Karpas-422 (cell line): ENCODE measurements at regions not wholly inside any gene's neighbourhood (a gene's known extent, or its start where the extent isn't known, plus 50 kb on each side); places are given as distances from the start of the nearest gene placed in this dataset.

ENCODE experiments used
- DNase-seq: peaks from one replicate; pipeline ENCODE4 v3.0.0-alpha.2; 2015
- H2AFZ ChIP-seq: fragments of 200-600 bp; sonication (generic); 2 replicates; pipeline ENCODE4 v1.6.1; 2014; ENCODE audit warnings: antibody characterized with exemption, low read length, mixed read lengths
- H3K27ac ChIP-seq: fragments of 200-600 bp; sonication (generic); 2 replicates; pipeline ENCODE4 v1.5.1; 2014; ENCODE audit warnings: mild to moderate bottlenecking, low read length, moderate library complexity
- H3K27me3 ChIP-seq: fragments of 200-600 bp; sonication (generic); 2 replicates; pipeline ENCODE4 v1.6.1; 2014; ENCODE audit warnings: low read length, mixed read lengths
- H3K36me3 ChIP-seq: fragments of 200-600 bp; sonication (generic); 2 replicates; pipeline ENCODE4 v1.6.1; 2014; ENCODE audit warnings: low read length, mixed read lengths; ENCODE audit not compliant: insufficient read depth
- H3K4me1 ChIP-seq: fragments of 200-600 bp; sonication (generic); 2 replicates; pipeline ENCODE4 v1.6.1; 2014; ENCODE audit warnings: mild to moderate bottlenecking, low read length, mixed read lengths
- H3K4me2 ChIP-seq: fragments of 200-600 bp; sonication (generic); 2 replicates; pipeline ENCODE4 v1.6.1; 2014; ENCODE audit warnings: low read length, low read depth, mild to moderate bottlenecking; ENCODE audit not compliant: poor library complexity, severe bottlenecking
- H3K4me3 ChIP-seq: fragments of 200-600 bp; sonication (generic); 2 replicates; pipeline ENCODE4 v1.5.1; 2014; ENCODE audit warnings: mild to moderate bottlenecking, antibody characterized with exemption, low read length, mixed read lengths
- H3K79me2 ChIP-seq: fragments of 200-600 bp; sonication (generic); 2 replicates; pipeline ENCODE4 v1.6.1; 2014; ENCODE audit warnings: mild to moderate bottlenecking, low read length, mixed read lengths
- H3K9ac ChIP-seq: fragments of 200-600 bp; sonication (generic); 2 replicates; pipeline ENCODE4 v1.6.0; 2014; ENCODE audit warnings: low read length
- H3K9me2 ChIP-seq: fragments of 200-600 bp; sonication (generic), shearing (Covaris generic); replicated peaks from 2 replicates; pipeline ENCODE4 v1.6.0; 2014; ENCODE audit warnings: mild to moderate bottlenecking, low read length, moderate library complexity; ENCODE audit not compliant: insufficient read depth
- H3K9me3 ChIP-seq: fragments of 300-700, 200-600 bp; sonication (generic); 2 replicates; pipeline ENCODE4 v1.6.1; 2014; ENCODE audit warnings: low read length, mixed read lengths
- H4K20me1 ChIP-seq: fragments of 200-600 bp; sonication (generic); 2 replicates; pipeline ENCODE4 v1.6.1; 2014; ENCODE audit warnings: mild to moderate bottlenecking, antibody characterized with exemption, low read length, low read depth; ENCODE audit not compliant: insufficient read depth

DNA sequence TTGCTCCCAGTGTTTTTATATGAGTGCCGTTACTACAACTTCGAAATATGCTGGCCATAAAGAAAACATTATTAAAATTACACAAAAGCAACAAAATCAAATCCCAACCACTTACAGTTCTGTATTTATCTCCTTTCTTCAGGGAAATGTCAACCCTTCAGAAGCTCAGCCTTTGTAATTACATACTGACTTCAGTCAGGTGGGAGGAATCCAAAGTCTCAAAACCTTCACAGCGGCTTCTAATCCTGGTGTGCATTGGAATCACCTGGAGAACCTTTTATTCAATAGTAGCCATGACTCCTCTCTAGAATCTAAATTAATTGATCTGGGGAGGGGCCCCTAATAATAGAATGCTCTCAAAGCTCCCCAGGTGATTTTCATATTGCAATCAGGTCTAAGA is 463.7 kb upstream of the ARHGEF26 start:
- H3K9ac ChIP-seq: no peak overlapping the region
- H3K27me3 ChIP-seq: no peaks in the 10 kb centered on the region
- H3K4me3 ChIP-seq: no peak overlapping the region
- no peak for DNase-seq
- no peak overlapping the region for H3K27ac ChIP-seq
- no peaks in the 10 kb centered on the region for H4K20me1 ChIP-seq
- no peaks in the 10 kb centered on the region for H3K4me1 ChIP-seq
- no peaks in the 10 kb centered on the region for H3K9me2 ChIP-seq
- H3K4me2 ChIP-seq: no peak overlapping the region
- H3K79me2 ChIP-seq: no peaks in the 10 kb centered on the region
- no peaks in the 10 kb centered on the region for H3K36me3 ChIP-seq
- H2AFZ ChIP-seq: no peak overlapping the region
- 0 out of 2 replicates have a peak, but pooled peaks cover 8% of the 10 kb centered on the region for H3K9me3 ChIP-seq

DNA sequence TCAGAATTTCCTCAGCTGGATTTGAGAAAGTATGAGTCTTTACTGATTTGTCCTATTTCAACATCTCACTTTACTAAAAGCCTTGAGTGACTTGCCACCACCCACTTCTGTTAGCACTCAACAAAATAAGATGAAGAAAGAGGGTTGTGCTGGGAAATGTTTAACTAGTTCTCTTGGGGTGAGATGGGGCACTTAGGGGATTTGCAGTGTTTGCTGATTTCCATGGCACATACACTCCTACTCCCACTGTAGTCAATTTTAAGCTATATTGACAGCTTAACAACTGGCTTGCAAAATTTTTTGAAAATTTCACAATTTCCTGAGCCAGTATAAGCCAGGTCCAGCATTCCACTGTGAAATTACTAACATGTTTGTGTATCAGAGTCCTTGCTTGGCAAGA is 463.1 kb upstream of the ARHGEF26 start:
- Histone ChIP-seq H3K79me2 (no peaks in the 10 kb centered on the region), H3K4me1 (no peaks in the 10 kb centered on the region), H3K27me3 (no peaks in the 10 kb centered on the region), H2AFZ (no peak overlapping the region), H3K9me2 (no peaks in the 10 kb centered on the region), H3K9ac (no peak overlapping the region), H3K4me2 (no peak overlapping the region), H3K36me3 (no peaks in the 10 kb centered on the region), H3K9me3 (0 out of 2 replicates have a peak, but pooled peaks cover 8% of the 10 kb centered on the region), H3K27ac (no peak overlapping the region), H3K4me3 (no peak overlapping the region), H4K20me1 (no peaks in the 10 kb centered on the region)
- DNase-seq: no peak

DNA sequence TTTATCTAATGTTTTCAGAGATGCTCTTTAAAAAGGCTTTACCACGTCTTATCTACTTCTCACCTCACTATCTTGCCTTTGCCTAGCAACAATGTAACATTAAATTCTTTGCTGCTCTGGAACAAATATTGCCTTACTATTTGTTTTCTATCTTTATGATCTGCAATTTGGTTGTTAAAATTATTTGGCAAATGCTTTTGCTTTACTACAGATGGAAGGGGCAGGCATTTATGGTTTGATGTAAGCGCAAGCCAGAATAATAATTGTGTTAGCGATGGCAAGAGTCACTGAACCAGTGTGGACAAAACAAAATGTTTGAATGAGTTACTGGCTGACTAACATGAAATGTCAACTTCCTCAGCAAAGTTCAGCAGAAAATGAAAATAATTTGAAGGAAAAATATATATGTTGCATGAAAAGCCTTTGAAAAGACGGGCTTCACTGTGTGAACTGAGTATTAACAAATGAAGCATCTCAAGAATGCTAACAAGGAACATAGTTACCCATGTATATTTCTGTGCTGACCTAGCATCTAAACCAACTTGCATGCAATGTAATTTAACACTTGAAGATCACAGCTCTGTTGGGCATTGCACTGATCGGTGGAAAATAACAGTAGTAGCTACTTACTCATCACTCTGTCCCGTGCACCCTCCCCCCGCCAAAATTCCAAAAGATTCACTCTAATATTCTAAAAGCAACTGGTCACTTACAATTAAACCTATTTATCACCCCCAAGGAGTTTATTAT is 454.0 kb upstream of the ARHGEF26 start:
- H3K27ac ChIP-seq: no peak overlapping the region
- no peaks in the 10 kb centered on the region for H3K4me1 ChIP-seq
- no peak overlapping the region for H3K4me2 ChIP-seq
- H2AFZ ChIP-seq: no peak overlapping the region
- peaks cover 5% of the 10 kb centered on the region for H3K9me3 ChIP-seq
- H3K9me2 ChIP-seq: no peaks in the 10 kb centered on the region
- H3K27me3 ChIP-seq: no peaks in the 10 kb centered on the region
- no peaks in the 10 kb centered on the region for H4K20me1 ChIP-seq
- H3K4me3 ChIP-seq: no peak overlapping the region
- H3K79me2 ChIP-seq: no peaks in the 10 kb centered on the region
- H3K9ac ChIP-seq: no peak overlapping the region
- no peak for DNase-seq
- no peaks in the 10 kb centered on the region for H3K36me3 ChIP-seq

DNA sequence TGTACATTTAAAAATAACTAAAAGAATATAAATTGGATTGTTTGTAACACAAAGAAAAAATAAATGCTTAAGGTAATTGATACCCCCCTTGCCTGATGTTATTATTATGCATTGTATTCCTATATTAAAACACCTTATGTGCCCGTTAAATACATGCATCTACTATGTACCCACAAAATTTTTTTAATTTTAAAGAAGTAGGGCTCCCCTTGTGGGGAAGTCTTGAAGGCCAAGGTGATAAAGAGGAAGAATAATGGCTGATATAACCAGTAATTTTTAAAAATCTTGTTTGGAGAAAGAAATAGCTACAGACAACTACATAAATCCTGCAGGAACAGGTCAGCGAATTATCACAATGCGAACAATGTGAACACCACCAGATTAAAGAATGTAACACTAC is 451.7 kb upstream of the ARHGEF26 start:
- Histone ChIP-seq H4K20me1 (no peaks in the 10 kb centered on the region), H2AFZ (no peak overlapping the region), H3K9me3 (peaks cover 11% of the 10 kb centered on the region), H3K9me2 (no peaks in the 10 kb centered on the region), H3K4me2 (no peak overlapping the region), H3K4me1 (no peaks in the 10 kb centered on the region), H3K4me3 (no peak overlapping the region), H3K79me2 (no peaks in the 10 kb centered on the region), H3K27ac (no peak overlapping the region), H3K9ac (no peak overlapping the region), H3K36me3 (no peaks in the 10 kb centered on the region), H3K27me3 (no peaks in the 10 kb centered on the region)
- no peak for DNase-seq

DNA sequence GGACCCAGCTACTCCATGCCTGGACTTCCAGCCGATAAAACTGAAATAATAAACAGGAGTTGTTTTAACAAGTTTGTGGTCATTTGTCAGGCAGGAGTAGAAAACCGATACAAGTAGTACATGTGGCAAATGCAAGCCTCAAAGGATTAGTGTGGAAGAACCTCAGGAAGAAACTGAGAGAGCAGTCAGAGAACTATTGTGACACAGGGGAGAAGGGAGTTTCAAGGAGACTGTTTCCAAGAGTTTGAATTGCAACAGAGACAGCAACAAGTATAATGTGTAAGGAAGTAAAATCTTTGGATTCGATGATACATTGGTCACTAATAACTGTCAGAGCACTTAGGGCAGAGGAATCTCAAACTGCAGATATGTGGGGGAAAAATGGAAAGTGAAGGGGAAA is 450.6 kb upstream of the ARHGEF26 start:
- H3K4me1 ChIP-seq: no peaks in the 10 kb centered on the region
- no peaks in the 10 kb centered on the region for H3K27me3 ChIP-seq
- no peak overlapping the region for H3K4me3 ChIP-seq
- no peaks in the 10 kb centered on the region for H3K36me3 ChIP-seq
- H3K9me2 ChIP-seq: no peaks in the 10 kb centered on the region
- no peak overlapping the region for H2AFZ ChIP-seq
- no peaks in the 10 kb centered on the region for H4K20me1 ChIP-seq
- H3K9me3 ChIP-seq: peaks cover 12% of the 10 kb centered on the region
- H3K27ac ChIP-seq: no peak overlapping the region
- DNase-seq: no peak
- no peaks in the 10 kb centered on the region for H3K79me2 ChIP-seq
- no peak overlapping the region for H3K4me2 ChIP-seq
- no peak overlapping the region for H3K9ac ChIP-seq

DNA sequence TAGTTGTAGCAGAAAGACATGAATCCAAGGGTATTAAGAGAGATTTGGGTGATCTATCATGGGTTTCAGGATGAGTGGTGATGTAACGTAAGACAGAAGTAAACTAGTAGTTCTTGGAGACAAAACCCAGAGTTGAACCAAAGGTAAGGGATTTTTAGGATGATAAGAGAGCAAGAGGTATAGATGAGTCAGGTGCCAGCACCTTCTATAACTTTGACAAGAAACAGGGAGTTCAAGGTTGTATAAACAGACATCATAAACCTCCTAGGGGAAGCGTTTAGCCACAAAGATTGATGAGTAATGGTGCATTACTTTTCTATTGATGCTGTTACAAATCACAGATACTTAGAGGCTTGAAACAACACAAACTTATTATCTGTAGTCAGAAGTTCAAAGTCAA is 447.3 kb upstream of the ARHGEF26 start:
- H3K79me2 ChIP-seq: no peaks in the 10 kb centered on the region
- H3K27ac ChIP-seq: no peak overlapping the region
- no peaks in the 10 kb centered on the region for H4K20me1 ChIP-seq
- no peaks in the 10 kb centered on the region for H3K36me3 ChIP-seq
- H3K9ac ChIP-seq: no peak overlapping the region
- H3K9me2 ChIP-seq: no peaks in the 10 kb centered on the region
- no peaks in the 10 kb centered on the region for H3K4me1 ChIP-seq
- no peaks in the 10 kb centered on the region for H3K27me3 ChIP-seq
- no peak overlapping the region for H3K4me3 ChIP-seq
- H2AFZ ChIP-seq: no peak overlapping the region
- H3K4me2 ChIP-seq: no peak overlapping the region
- DNase-seq: no peak
- peaks cover 22% of the 10 kb centered on the region for H3K9me3 ChIP-seq

DNA sequence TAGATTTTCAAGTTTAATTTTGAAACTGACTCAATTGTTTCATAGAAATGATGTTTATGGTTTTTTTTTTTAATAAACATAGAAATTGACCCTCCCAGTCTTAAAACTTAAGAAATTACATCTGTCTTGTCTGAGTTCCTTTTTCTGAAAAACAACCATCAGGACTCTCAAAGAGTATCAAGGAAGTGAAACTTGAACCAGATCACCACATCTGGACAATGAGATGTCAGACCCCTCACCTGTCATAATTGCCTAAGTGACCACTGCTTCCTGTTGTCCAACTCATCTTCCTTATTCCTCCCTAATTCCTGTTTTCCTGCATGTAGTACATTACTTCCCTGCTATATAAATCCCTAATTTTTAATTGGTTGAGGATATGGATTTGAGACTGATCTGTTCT is 441.5 kb upstream of the ARHGEF26 start:
- H3K27ac ChIP-seq: no peak overlapping the region

DNA sequence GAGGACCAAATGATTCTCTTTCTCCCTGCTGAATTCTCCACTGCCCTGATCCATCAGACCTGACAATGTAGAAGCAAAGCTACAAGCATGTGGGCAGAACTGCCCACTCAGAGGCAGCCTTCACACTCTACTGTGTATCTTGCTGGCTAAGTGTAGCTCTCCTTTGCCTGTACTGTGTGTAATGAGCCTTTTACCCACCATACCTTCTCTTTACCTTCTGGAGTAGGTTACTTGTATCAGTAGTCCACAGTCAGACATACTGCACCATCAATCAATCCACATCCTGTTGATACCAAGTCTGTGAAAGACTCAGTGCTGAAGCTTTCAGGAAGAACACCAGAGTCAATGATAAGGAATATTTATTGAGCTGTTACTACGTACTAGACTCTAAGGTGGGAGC is 440.7 kb upstream of the ARHGEF26 start:
- Histone ChIP-seq H2AFZ (no peak overlapping the region), H3K4me1 (no peaks in the 10 kb centered on the region), H3K27me3 (no peaks in the 10 kb centered on the region), H3K27ac (no peak overlapping the region), H3K79me2 (no peaks in the 10 kb centered on the region), H3K9ac (no peak overlapping the region), H3K4me2 (no peak overlapping the region), H3K4me3 (no peak overlapping the region), H3K36me3 (no peaks in the 10 kb centered on the region), H3K9me3 (peaks cover 19% of the 10 kb centered on the region), H3K9me2 (no peaks in the 10 kb centered on the region), H4K20me1 (no peaks in the 10 kb centered on the region)
- no peak for DNase-seq

More for the DNA sequence above, 441.5 kb upstream of the ARHGEF26 start:
- H3K9ac ChIP-seq: no peak overlapping the region
- no peak overlapping the region for H3K4me3 ChIP-seq
- H3K36me3 ChIP-seq: no peaks in the 10 kb centered on the region
- no peaks in the 10 kb centered on the region for H4K20me1 ChIP-seq
- H3K9me3 ChIP-seq: peaks cover 20% of the 10 kb centered on the region
- DNase-seq: no peak
- no peaks in the 10 kb centered on the region for H3K79me2 ChIP-seq
- no peak overlapping the region for H3K4me2 ChIP-seq
- no peaks in the 10 kb centered on the region for H3K27me3 ChIP-seq
- H3K4me1 ChIP-seq: no peaks in the 10 kb centered on the region
- no peaks in the 10 kb centered on the region for H3K9me2 ChIP-seq
- H2AFZ ChIP-seq: no peak overlapping the region
